Spleen (tissue), 11 donors: ENCODE measurements at regions not wholly inside any gene's neighbourhood (a gene's known extent, or its start where the extent isn't known, plus 50 kb on each side); places are given as distances from the start of the nearest gene placed in this dataset.
"Not testable (repeated sequence)": the region's sequence is repeated elsewhere in the genome, so short reads cannot be mapped to it uniquely, and the experiment has no call there.

Source experiments
- DNase-seq: peaks from one replicate; pipeline ENCODE4 v3.0.0-alpha.2; 2020
- H3K27ac ChIP-seq, 8 donors: fragments of 200-600 bp; sonication (generic) in 7 of 8; 1 replicate in 4 of 8; 2 replicates in 4 of 8; pipeline versions ENCODE4 v1.5.0 to v1.8.0; 2016 to 2021; ENCODE audit warnings: inconsistent platforms in 4 of 8, mild to moderate bottlenecking in 4 of 8, moderate library complexity in 1 of 8
- H3K27me3 ChIP-seq, 7 donors: fragments of 200-600 bp; sonication (generic) in 6 of 7; replicated peaks in 1 of 7; 1 replicate in 4 of 7; 2 replicates in 3 of 7; pipeline versions ENCODE4 v1.5.0 to v1.8.0; 2016 to 2021; ENCODE audit warnings: inconsistent platforms in 3 of 7, mild to moderate bottlenecking in 1 of 7
- H3K36me3 ChIP-seq, 6 donors: fragments of 200-600 bp; sonication (generic) in 5 of 6; 1 replicate in 4 of 6; 2 replicates in 2 of 6; pipeline versions ENCODE4 v1.5.0 to v1.8.0; 2016 to 2021; ENCODE audit warnings: inconsistent platforms in 2 of 6
- H3K4me1 ChIP-seq, 6 donors: fragments of 200-600 bp; sonication (generic) in 5 of 6; 1 replicate in 3 of 6; 2 replicates in 3 of 6; pipeline versions ENCODE4 v1.5.0 to v1.8.0; 2016 to 2021; ENCODE audit warnings: inconsistent platforms in 3 of 6
- H3K4me3 ChIP-seq, 8 donors: fragments of 200-600 bp; sonication (generic) in 7 of 8; 1 replicate in 4 of 8; 2 replicates in 4 of 8; pipeline versions ENCODE4 v1.5.0 to v1.8.0; 2016 to 2021; ENCODE audit warnings: inconsistent platforms in 4 of 8, mild to moderate bottlenecking in 4 of 8, moderate library complexity in 2 of 8
- H3K9me3 ChIP-seq, 8 donors: fragments of 200-600 bp; sonication (generic) in 7 of 8; 1 replicate in 4 of 8; 2 replicates in 4 of 8; pipeline versions ENCODE4 v1.5.0 to v1.8.0; 2016 to 2021; ENCODE audit warnings: inconsistent platforms in 4 of 8
- CTCF ChIP-seq, 11 experiments: fragments of 200-600 bp in 7 of 11; fragments of 450-650 bp in 4 of 11; sonication (generic) in 4 of 11; IDR thresholded peaks in 8 of 11; conservative IDR thresholded peaks in 3 of 11; 1 replicate in 7 of 11; 2 replicates in 4 of 11; pipeline versions ENCODE4 v1.4.0 to v1.8.0; 2016 to 2021; ENCODE audit warnings: antibody characterized with exemption in 11 of 11, inconsistent platforms in 4 of 11, mild to moderate bottlenecking in 1 of 11
- POLR2A ChIP-seq, 3 donors: fragments of 450-650 bp; IDR thresholded peaks; one replicate each; pipeline ENCODE4 v1.5.1; 2017; ENCODE audit warnings: antibody characterized with exemption in 3 of 3, mild to moderate bottlenecking in 1 of 3
- POLR2AphosphoS5 ChIP-seq, 3 donors: sonication (generic); formaldehyde crosslinking; IDR thresholded peaks; one replicate each; pipeline ENCODE4 v1.5.1; 2017; ENCODE audit warnings: antibody characterized with exemption in 3 of 3
- WGBS, 5 donors: extraction: QIAGEN DNeasy Blood & Tissue Kit in 3 of 5; methylation state at CpG; one replicate each; pipeline versions ENCODE4 v1.1.5 to v1.1.7; 2013 to 2018; 5-methylcytosine and 5-hydroxymethylcytosine counted together
- intact Hi-C: fragments of 100-400 bp; cut with DNase I; formaldehyde crosslinking; loops from one replicate; pipeline ENCODE4 v1.15.0; 2023; ENCODE audit warnings: low total_unique reads
- donor health status: healthy with polysubstance abuse.
- donor health status: DM: no; HTN: no; CAD: no; lungs with moderate emphysema.
- donor health status: DM: no; HTN: no; CAD: no.
- donor health status: Bipolar disorder and iron deficiency.
- donor health status: healthy.
- donor health status: DM: no; HTN: no; CAD: no.
- donor health status: DM: yes; HTN: yes; CAD: no.

DNA sequence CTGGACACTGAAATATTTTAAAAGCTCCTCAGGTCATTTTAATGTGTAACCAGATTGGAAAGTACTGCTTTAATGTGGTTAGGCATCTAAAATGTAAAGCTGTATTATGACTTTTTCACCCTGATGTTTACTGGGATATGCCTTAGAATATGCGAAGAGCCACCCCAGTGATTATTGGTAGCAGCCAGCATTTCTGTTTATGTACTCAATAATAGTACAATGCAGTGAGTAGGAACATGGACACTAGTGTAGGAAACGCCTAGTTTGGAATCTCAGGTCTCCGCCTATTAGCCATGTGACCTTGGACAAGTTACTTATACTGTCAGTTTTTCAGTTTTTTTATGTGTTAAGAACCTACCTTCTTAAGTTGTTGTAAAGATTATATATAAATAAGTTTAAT lies 446.0 kb upstream of the PITX2 start:
- Histone ChIP-seq H3K4me3 (no peak overlapping the region), H3K9me3 (peaks cover 0 to 12% (median 3%) of the 10 kb centered on the region in 8 donors), H3K4me1 (no peaks in the 10 kb centered on the region), H3K27ac (no peak overlapping the region), H3K36me3 (no peaks in the 10 kb centered on the region), H3K27me3 (no peaks in the 10 kb centered on the region)
- intact Hi-C loops, result no loop called here
- no peak for TF ChIP-seq CTCF (IDR thresholded peaks at IDR 0.05 in 8 of 11, conservative IDR thresholded peaks at IDR 0.05 in 3 of 11)
- TF ChIP-seq POLR2AphosphoS5 (IDR thresholded peaks at IDR 0.05), result no peak
- no peak for TF ChIP-seq POLR2A (IDR thresholded peaks at IDR 0.05)
- WGBS, 5 donors, result 81 to 83% (median 82%) methylated on average over 3 of the region's 3 CpGs
- DNase-seq, result no peak

DNA sequence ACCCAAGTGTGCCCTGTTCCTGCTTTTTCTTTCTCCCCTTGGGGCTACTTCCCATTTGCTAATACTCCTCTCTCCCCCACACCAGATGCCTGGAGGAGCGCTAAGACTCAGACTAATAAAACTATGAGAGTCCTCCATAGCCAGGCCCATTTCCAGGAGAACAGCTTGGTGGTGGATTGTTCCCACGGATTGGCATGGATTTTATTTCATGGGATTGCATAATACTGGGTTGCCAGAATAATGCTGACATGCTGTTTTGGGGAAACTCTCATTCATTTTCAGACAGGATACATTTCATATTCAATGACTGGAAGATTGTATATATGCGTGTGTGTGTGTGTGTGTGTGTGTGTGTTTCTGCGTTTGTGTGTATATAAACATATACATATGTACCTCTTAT lies 447.5 kb upstream of the PITX2 start:
- Histone ChIP-seq H3K27me3 (no peaks in the 10 kb centered on the region), H3K27ac (no peak overlapping the region), H3K9me3 (peaks cover 0 to 23% (median 9%) of the 10 kb centered on the region in 8 donors), H3K36me3 (no peaks in the 10 kb centered on the region), H3K4me3 (no peak overlapping the region), H3K4me1 (no peaks in the 10 kb centered on the region)
- TF ChIP-seq CTCF (IDR thresholded peaks at IDR 0.05 in 8 of 11, conservative IDR thresholded peaks at IDR 0.05 in 3 of 11) (no peak), POLR2A (IDR thresholded peaks at IDR 0.05) (no peak), POLR2AphosphoS5 (IDR thresholded peaks at IDR 0.05) (no peak)
- intact Hi-C loops, result no loop called here
- WGBS, 5 donors, result 69 to 84% (median 80%) methylated on average over 4 of the region's 4 CpGs
- DNase-seq, result no peak

DNA sequence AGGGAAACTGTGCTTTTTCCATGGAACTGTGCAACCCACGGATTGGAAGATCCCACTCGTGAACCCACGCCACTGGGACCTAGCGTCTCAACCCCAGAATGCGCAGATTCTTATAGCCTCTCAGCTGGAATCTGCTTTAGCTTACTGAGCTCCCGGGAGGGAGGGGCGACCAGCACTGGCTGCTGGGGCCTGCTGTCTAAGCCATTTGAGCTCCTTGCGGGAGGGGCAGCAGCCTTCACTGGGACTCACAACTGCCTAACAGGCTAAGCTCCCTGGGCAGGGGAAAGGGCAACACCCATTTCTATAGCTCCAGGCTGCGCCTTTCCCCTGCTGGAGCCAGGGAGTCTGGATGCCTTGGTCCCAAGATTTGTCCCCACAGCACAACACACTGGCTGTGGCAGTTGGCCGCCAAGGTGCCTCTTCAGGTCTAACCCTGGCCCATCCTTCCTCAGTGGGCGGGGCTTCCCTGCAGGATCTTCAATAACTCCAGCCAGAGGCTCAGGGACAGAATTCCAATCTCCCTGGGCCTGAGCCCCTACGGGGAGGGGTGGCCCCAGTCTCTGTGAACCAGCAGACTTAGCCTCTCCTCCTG lies 451.7 kb upstream of the PITX2 start:
- Histone ChIP-seq H3K36me3 (no peaks in the 10 kb centered on the region), H3K4me3 (no peak overlapping the region), H3K9me3 (peaks cover 0 to 44% (median 27%) of the 10 kb centered on the region in 8 donors), H3K4me1 (no peaks in the 10 kb centered on the region), H3K27ac (no peak overlapping the region), H3K27me3 (no peaks in the 10 kb centered on the region)
- intact Hi-C loops, result no loop called here
- DNase-seq, result no peak
- WGBS, 5 donors, result 81 to 87% (median 84%) methylated on average over 5 to 12 of the region's 12 CpGs
- TF ChIP-seq POLR2A (IDR thresholded peaks at IDR 0.05) (no peak), CTCF (IDR thresholded peaks at IDR 0.05 in 8 of 11, conservative IDR thresholded peaks at IDR 0.05 in 3 of 11) (no peak), POLR2AphosphoS5 (IDR thresholded peaks at IDR 0.05) (no peak)

- DNase-seq, H3K36me3 ChIP-seq, H3K4me1 ChIP-seq, intact Hi-C loops, H3K27ac ChIP-seq, H3K27me3 ChIP-seq, H3K4me3 ChIP-seq: not testable (repeated sequence)
- WGBS, 5 donors, result 28 to 69% (median 44%) methylated on average over 1 of the region's 1 CpG
- H3K9me3 ChIP-seq, result peaks cover 0 to 44% (median 30%) of the 10 kb centered on the region in 8 donors
Measured at GRCh38 chr4:111076299-111076698, 453.4 kb upstream of the PITX2 start.

DNA sequence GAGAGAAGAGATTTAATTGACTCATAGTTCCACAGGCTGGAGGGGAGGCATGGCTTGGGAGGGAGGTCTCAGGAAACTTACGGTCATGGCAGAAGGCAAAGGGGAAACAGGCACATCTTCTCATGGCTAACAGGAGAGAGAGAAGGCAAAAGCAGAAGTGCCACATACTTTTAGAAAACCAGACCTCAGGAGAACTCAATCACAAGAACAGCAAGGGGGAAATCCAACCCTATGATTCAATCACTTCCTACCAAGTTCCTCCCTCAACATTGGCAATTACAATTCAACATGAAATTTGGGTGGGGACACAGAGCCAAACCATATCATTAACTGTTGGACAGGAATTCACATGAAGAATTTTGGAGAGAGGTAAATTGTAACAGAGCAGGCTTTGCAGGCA lies 485.3 kb upstream of the PITX2 start:
- H3K27ac ChIP-seq, result no peak overlapping the region
- H3K27me3 ChIP-seq, result no peaks in the 10 kb centered on the region
- no peaks in the 10 kb centered on the region for H3K4me1 ChIP-seq
- intact Hi-C loops, result no loop called here
- 32 to 58% (median 48%) methylated on average over 1 of the region's 1 CpG for WGBS, 5 donors
- no peaks in the 10 kb centered on the region for H3K9me3 ChIP-seq
- no peaks in the 10 kb centered on the region for H3K36me3 ChIP-seq
- TF ChIP-seq POLR2AphosphoS5 (IDR thresholded peaks at IDR 0.05), result no peak
- no peak for TF ChIP-seq POLR2A (IDR thresholded peaks at IDR 0.05)
- no peak for TF ChIP-seq CTCF (IDR thresholded peaks at IDR 0.05 in 8 of 11, conservative IDR thresholded peaks at IDR 0.05 in 3 of 11)
- no peak for DNase-seq
- no peak overlapping the region for H3K4me3 ChIP-seq
